ENCODE measurements at regions not wholly inside any gene's neighbourhood (a gene's known extent, or its start where the extent isn't known, plus 50 kb on each side); places are given as distances from the start of the nearest gene placed in this dataset.

GRCh38 chr11:130582981-130583380, 134.5 kb downstream of the ADAMTS15 start:
- TF ChIP-seq RAD21 (IDR thresholded peaks at IDR 0.05) = no peak
- TF ChIP-seq CTCF (IDR thresholded peaks at IDR 0.05; ENCODE audit: low read depth, low read length, missing input control) = no peak
- H3K4me1 ChIP-seq (ENCODE audit: control insufficient read depth in 4 of 4, insufficient read depth in 4 of 4, low read length in 3 of 4) = no peaks in the 10 kb centered on the region

GRCh38 chr11:130583801-130584211, 135.4 kb downstream of the ADAMTS15 start:
- peaks cover 0 to 3% (median 0%) of the 10 kb centered on the region in 4 donors for H3K27me3 ChIP-seq (ENCODE audit: control insufficient read depth in 4 of 4, insufficient read depth in 4 of 4, low read length in 3 of 4)
- H3K36me3 ChIP-seq (ENCODE audit: control insufficient read depth in 4 of 4, insufficient read depth in 3 of 4, low read depth in 1 of 4, low read length in 3 of 4) = no peaks in the 10 kb centered on the region
- H3K4me3 ChIP-seq (ENCODE audit: low read depth in 1 of 3, low read length in 3 of 3) = no peak overlapping the region
- DNase-seq (ENCODE audit: low spot score) = peak; percentile 1
- no peak overlapping the region for H3K9ac ChIP-seq (ENCODE audit: low read depth in 1 of 2, low read length in 2 of 2)
- no peak for TF ChIP-seq MAX (IDR thresholded peaks at IDR 0.05)
- TF ChIP-seq SP1 (IDR thresholded peaks at IDR 0.05) = no peak
- TF ChIP-seq JUND (IDR thresholded peaks at IDR 0.05) = no peak
- no peak for TF ChIP-seq EGR1 (IDR thresholded peaks at IDR 0.05; ENCODE audit: low read depth in 2 of 2)
- TF ChIP-seq TAF1 (conservative IDR thresholded peaks at IDR 0.05) = no peak
- no peak for TF ChIP-seq YY1 (IDR thresholded peaks at IDR 0.05)
- no peak for TF ChIP-seq FOXA2 (IDR thresholded peaks at IDR 0.05)
- TF ChIP-seq NR2F2 (IDR thresholded peaks at IDR 0.05) = no peak
- no peak for TF ChIP-seq RAD21 (IDR thresholded peaks at IDR 0.05)
- no peaks in the 10 kb centered on the region for H3K4me1 ChIP-seq (ENCODE audit: control insufficient read depth in 4 of 4, insufficient read depth in 4 of 4, low read length in 3 of 4)
- peaks cover 0 to 6% (median 2%) of the 10 kb centered on the region in 4 donors for H3K9me3 ChIP-seq (ENCODE audit: control insufficient read depth in 4 of 4, low read length in 3 of 4)
- 72% methylated on average over 4 of the region's 4 CpGs for WGBS
- H3K27ac ChIP-seq (ENCODE audit: low read depth in 1 of 2, low read length in 2 of 2) = no peak overlapping the region

More at GRCh38 chr11:130582981-130583380, 134.5 kb downstream of the ADAMTS15 start:
- H3K36me3 ChIP-seq (ENCODE audit: control insufficient read depth in 4 of 4, insufficient read depth in 3 of 4, low read depth in 1 of 4, low read length in 3 of 4) = no peaks in the 10 kb centered on the region
- H3K27me3 ChIP-seq (ENCODE audit: control insufficient read depth in 4 of 4, insufficient read depth in 4 of 4, low read length in 3 of 4) = peaks cover 0 to 3% (median 0%) of the 10 kb centered on the region in 4 donors
- no peak overlapping the region for H3K27ac ChIP-seq (ENCODE audit: low read depth in 1 of 2, low read length in 2 of 2)
- no peak overlapping the region for H3K9ac ChIP-seq (ENCODE audit: low read depth in 1 of 2, low read length in 2 of 2)
- WGBS = 81% methylated on average over 2 of the region's 2 CpGs
- no peak for DNase-seq (ENCODE audit: low spot score)
- H3K4me3 ChIP-seq (ENCODE audit: low read depth in 1 of 3, low read length in 3 of 3) = no peak overlapping the region
- peaks cover 0 to 6% (median 2%) of the 10 kb centered on the region in 4 donors for H3K9me3 ChIP-seq (ENCODE audit: control insufficient read depth in 4 of 4, low read length in 3 of 4)

- peak; percentile 21 for DNase-seq (ENCODE audit: low spot score)
- H3K4me3 ChIP-seq (ENCODE audit: low read depth in 1 of 3, low read length in 3 of 3) = no peak overlapping the region
- no peaks in the 10 kb centered on the region for H3K36me3 ChIP-seq (ENCODE audit: control insufficient read depth in 4 of 4, insufficient read depth in 3 of 4, low read depth in 1 of 4, low read length in 3 of 4)
- 57% methylated on average over 5 of the region's 5 CpGs for WGBS
- peaks cover 0 to 3% (median 0%) of the 10 kb centered on the region in 4 donors for H3K27me3 ChIP-seq (ENCODE audit: control insufficient read depth in 4 of 4, insufficient read depth in 4 of 4, low read length in 3 of 4)
- H3K4me1 ChIP-seq (ENCODE audit: control insufficient read depth in 4 of 4, insufficient read depth in 4 of 4, low read length in 3 of 4) = no peaks in the 10 kb centered on the region
- H3K27ac ChIP-seq (ENCODE audit: low read depth in 1 of 2, low read length in 2 of 2) = no peak overlapping the region
- H3K9ac ChIP-seq (ENCODE audit: low read depth in 1 of 2, low read length in 2 of 2) = no peak overlapping the region
- peaks cover 0 to 6% (median 2%) of the 10 kb centered on the region in 4 donors for H3K9me3 ChIP-seq (ENCODE audit: control insufficient read depth in 4 of 4, low read length in 3 of 4)
- TF ChIP-seq ATF3 (IDR thresholded peaks at IDR 0.05) = no peak
- TF ChIP-seq TAF1 (conservative IDR thresholded peaks at IDR 0.05) = no peak
- TF ChIP-seq GABPA (IDR thresholded peaks at IDR 0.05 in 1 of 2, conservative IDR thresholded peaks at IDR 0.05 in 1 of 2) = no peak
- TF ChIP-seq FOXA1 (IDR thresholded peaks at IDR 0.05) = no peak
- no peak for TF ChIP-seq CTCF (IDR thresholded peaks at IDR 0.05; ENCODE audit: low read depth, low read length, missing input control)
- TF ChIP-seq FOXA2 (IDR thresholded peaks at IDR 0.05) = no peak
- no peak for TF ChIP-seq SP1 (IDR thresholded peaks at IDR 0.05)
- TF ChIP-seq HNF4A (conservative IDR thresholded peaks at IDR 0.05) = no peak
- no peak for TF ChIP-seq NR2F2 (IDR thresholded peaks at IDR 0.05)
- TF ChIP-seq JUND (IDR thresholded peaks at IDR 0.05) = no peak
- no peak for TF ChIP-seq YY1 (IDR thresholded peaks at IDR 0.05)
- TF ChIP-seq RAD21 (IDR thresholded peaks at IDR 0.05) = no peak
- TF ChIP-seq RXRA (IDR thresholded peaks at IDR 0.05) = no peak
- TF ChIP-seq ZBTB33 (IDR thresholded peaks at IDR 0.05) = no peak
- TF ChIP-seq EGR1 (IDR thresholded peaks at IDR 0.05; ENCODE audit: low read depth in 2 of 2) = no peak
- TF ChIP-seq MAX (IDR thresholded peaks at IDR 0.05) = no peak
These were observed 137.1 kb downstream of the ADAMTS15 start for GRCh38 chr11:130585545-130585944.
